H1 (cell line): ENCODE measurements at regions not wholly inside any gene's neighbourhood (a gene's known extent, or its start where the extent isn't known, plus 50 kb on each side); places are given as distances from the start of the nearest gene placed in this dataset.

Source experiments
- CEBPB ChIP-seq: IDR thresholded peaks from 2 replicates; pipeline ENCODE4 v1.6.1; 2012; ENCODE audit warnings: low read depth, low read length
- CHD7 ChIP-seq: fragments of 300-600 bp; sonication (generic); IDR thresholded peaks from 2 replicates; pipeline ENCODE4 v1.7.1; 2012; ENCODE audit warnings: low read length, moderate library complexity, mild to moderate bottlenecking, inconsistent platforms; ENCODE audit not compliant: insufficient replicate concordance
- USF2 ChIP-seq: IDR thresholded peaks from 2 replicates; pipeline ENCODE4 v1.6.1; 2011; ENCODE audit warnings: low read length, improper control_type of control experiment

GRCh38 chr10:28243923-28244322, 58.9 kb downstream of the MPP7 start (continued):
- TF ChIP-seq CHD7 (no peak), USF2 (no peak), CEBPB (no peak)
